K562 (cell line): ENCODE measurements at regions not wholly inside any gene's neighbourhood (a gene's known extent, or its start where the extent isn't known, plus 50 kb on each side); places are given as distances from the start of the nearest gene placed in this dataset.

Experiments
- ATAC-seq: fragments of 200-7000 bp; cut with Tn5 transposase; 3 replicates; pipeline ENCODE4 v1.9.1; 2020; ENCODE audit warnings: moderate library complexity
- BruUV-seq: library from RNA; stranded (reverse); fragments of 400-500 nt; replicated peaks from 2 replicates; lab custom pipeline; 2021; lab: Mats Ljungman, UMichigan
- CTCF ChIA-PET: fragments of 300-600 bp; formaldehyde crosslinking; extraction: SDS; loops from one replicate; lab custom pipeline; 2021; ENCODE audit warnings: low intra/inter-chr PET ratio; lab: Yijun Ruan, JAX
- POLR2A ChIA-PET: fragments of 300-600, 350-650 bp; sonication (Branson Sonifier 250); formaldehyde crosslinking; extraction: SDS; loops from one replicate; lab custom pipeline; 2021; ENCODE audit warnings: antibody characterized with exemption, inconsistent platforms; lab: Yijun Ruan, JAX
- DNase-seq, 4 experiments: peaks; one replicate each; pipeline versions ENCODE4 v3.0.0 to v3.0.0-alpha.2; 2011 to 2018; ENCODE audit warnings: low spot score in 3 of 4, mixed read lengths in 3 of 4; ENCODE audit errors: extremely low read depth in 1 of 4
- FAIRE-seq: peaks from 2 replicates; lab custom pipeline; 2011; peaks lifted over from hg19 to GRCh38; lab: Jason Lieb, UNC
- H2AFZ ChIP-seq: 2 replicates; pipeline ENCODE4 v1.6.0; 2011; ENCODE audit warnings: low read depth, low read length, control low read depth, inconsistent platforms
- H3K27ac ChIP-seq: fragments of 200-600 bp; 3 replicates; pipeline ENCODE4 v1.8.0; 2011; ENCODE audit warnings: low read depth, mild to moderate bottlenecking, control low read depth, inconsistent platforms, low read length, moderate library complexity, mixed read lengths; ENCODE audit errors: extremely low read depth
- H3K27me3 ChIP-seq, 2 experiments: fragments of 300-600 bp in 1 of 2; 2 replicates in 1 of 2; 3 replicates in 1 of 2; pipeline versions ENCODE4 v1.6.0 to v1.8.0; 2011; ENCODE audit warnings: inconsistent platforms in 2 of 2, low read length in 2 of 2, mild to moderate bottlenecking in 1 of 2, mixed read lengths in 1 of 2, moderate library complexity in 1 of 2; ENCODE audit not compliant: control insufficient read depth in 2 of 2, insufficient read depth in 2 of 2
- H3K36me3 ChIP-seq: fragments of 300-600 bp; 3 replicates; pipeline ENCODE4 v1.8.0; 2011; ENCODE audit warnings: mild to moderate bottlenecking, low read length, inconsistent platforms; ENCODE audit not compliant: control insufficient read depth, insufficient read depth
- H3K4me1 ChIP-seq, 2 experiments: fragments of 200-600 bp in 1 of 2; replicated peaks in 1 of 2; 2 replicates in 1 of 2; 3 replicates in 1 of 2; pipeline versions ENCODE4 v1.5.1 to v1.8.0; 2011; ENCODE audit warnings: inconsistent platforms in 2 of 2, low read length in 2 of 2, mild to moderate bottlenecking in 1 of 2, mixed read lengths in 1 of 2, moderate library complexity in 1 of 2; ENCODE audit not compliant: control insufficient read depth in 2 of 2, insufficient read depth in 2 of 2
- H3K4me2 ChIP-seq: 2 replicates; pipeline ENCODE4 v1.6.1; 2011; ENCODE audit warnings: low read length, control low read depth, inconsistent platforms, mixed read lengths; ENCODE audit not compliant: insufficient read depth
- H3K4me3 ChIP-seq: fragments of 200-600 bp; sonication (generic), shearing (Covaris generic); 2 replicates; pipeline ENCODE4 v1.5.1; 2016; ENCODE audit warnings: control low read depth, inconsistent platforms
- H3K79me2 ChIP-seq: fragments of 200-600 bp; 3 replicates; pipeline ENCODE4 v1.8.0; 2011; ENCODE audit warnings: low read length, inconsistent platforms; ENCODE audit not compliant: control insufficient read depth, insufficient read depth
- H3K9ac ChIP-seq, 2 experiments: 2 replicates each; pipeline versions ENCODE4 v1.6.0 to v1.6.1; 2011; ENCODE audit warnings: low read depth in 2 of 2, low read length in 2 of 2, control low read depth in 1 of 2, inconsistent platforms in 1 of 2, mild to moderate bottlenecking in 1 of 2, mixed read lengths in 1 of 2; ENCODE audit not compliant: insufficient read depth in 1 of 2
- H3K9me1 ChIP-seq: one replicate; pipeline ENCODE4 v1.6.0; 2011; ENCODE audit warnings: inconsistent platforms, mild to moderate bottlenecking, low read length, moderate library complexity; ENCODE audit not compliant: control insufficient read depth, insufficient read depth
- H3K9me3 ChIP-seq: replicated peaks from 2 replicates; pipeline ENCODE4 v1.5.1; 2011; ENCODE audit warnings: low read depth, low read length, inconsistent platforms; ENCODE audit not compliant: control insufficient read depth, insufficient read depth
- H4K20me1 ChIP-seq: replicated peaks from 2 replicates; pipeline ENCODE4 v1.6.1; 2011; ENCODE audit warnings: low read length, inconsistent platforms, mixed read lengths; ENCODE audit not compliant: control insufficient read depth, insufficient read depth
- LCOR ChIP-seq: sonication (generic); formaldehyde crosslinking; IDR thresholded peaks from 2 replicates; pipeline ENCODE4 v1.8.0; 2022; ENCODE audit warnings: mild to moderate bottlenecking, missing genetic modification reagents
- MAZ ChIP-seq, 2 experiments: fragments of 450-650 bp in 1 of 2; sonication (generic) in 1 of 2; formaldehyde crosslinking; IDR thresholded peaks in 1 of 2; conservative IDR thresholded peaks in 1 of 2; 2 replicates each; pipeline versions ENCODE4 v1.4.0 to v1.5.0; 2020; ENCODE audit warnings: mild to moderate bottlenecking in 1 of 2, missing genetic modification reagents in 1 of 2
- MCM2 ChIP-seq: fragments of 450-650 bp; IDR thresholded peaks from 2 replicates; pipeline ENCODE4 v1.6.1; 2017; ENCODE audit warnings: low read depth, mild to moderate bottlenecking
- PKNOX1 ChIP-seq: fragments of 450-650 bp; IDR thresholded peaks from 2 replicates; pipeline ENCODE4 v1.6.1; 2016
- YY1 ChIP-seq, 3 experiments: IDR thresholded peaks; 2 replicates each; pipeline ENCODE4 v1.6.1; 2011; ENCODE audit warnings: low read length in 2 of 3, mild to moderate bottlenecking in 2 of 3, moderate library complexity in 2 of 3, borderline replicate concordance in 1 of 3, control low read depth in 1 of 3, low read depth in 1 of 3; ENCODE audit not compliant: insufficient read depth in 3 of 3, insufficient replicate concordance in 2 of 3, control insufficient read depth in 1 of 3, insufficient read length in 1 of 3; ENCODE audit errors: extremely low read depth in 1 of 3
- ZNF143 ChIP-seq: sonication (generic); formaldehyde crosslinking; IDR thresholded peaks from 2 replicates; pipeline ENCODE4 v1.9.0; 2022; ENCODE audit warnings: mild to moderate bottlenecking, missing genetic modification reagents
- ZNF445 ChIP-seq: fragments of 250-450 bp; sonication (Bioruptor Pico); IDR thresholded peaks from 2 replicates; pipeline ENCODE4 v1.4.0; 2020; ENCODE audit warnings: low read depth, mild to moderate bottlenecking, moderate library complexity
- ZNF561 ChIP-seq: fragments of 450-650 bp; formaldehyde crosslinking; conservative IDR thresholded peaks from 2 replicates; pipeline ENCODE4 v1.4.0; 2020; ENCODE audit warnings: mild to moderate bottlenecking, moderate library complexity
- WGBS: fragments of 100-300 bp; shearing (Covaris generic); methylation state at CpG from one replicate; pipeline ENCODE4 v1.1.6; 2016; ENCODE audit warnings: low coverage, mixed read lengths; ENCODE audit not compliant: insufficient coverage; ENCODE audit errors: missing lambda C conversion rate; 5-methylcytosine and 5-hydroxymethylcytosine counted together
- in situ Hi-C: fragments of 300-500 bp; cut with MboI; formaldehyde crosslinking; loops from 4 replicates; pipeline ENCODE4 v1.15.0; 2018; ENCODE audit warnings: inconsistent platforms, mixed read lengths
- intact Hi-C: fragments of 100-400 bp; cut with micrococcal nuclease; formaldehyde crosslinking; loops from 2 replicates; pipeline ENCODE4 v1.14.2; 2022

- Histone ChIP-seq H2AFZ (no peak overlapping the region), H3K27ac (no peak overlapping the region), H3K4me2 (no peak overlapping the region), H3K4me3 (no peak overlapping the region), H3K9me3 (no peaks in the 10 kb centered on the region), H3K79me2 (no peaks in the 10 kb centered on the region), H3K36me3 (no peaks in the 10 kb centered on the region), H3K9ac (no peak overlapping the region), H3K9me1 (no peaks in the 10 kb centered on the region), H3K27me3 (no peaks in the 10 kb centered on the region), H3K4me1 (no peaks in the 10 kb centered on the region), H4K20me1 (no peaks in the 10 kb centered on the region)
- ATAC-seq (no peak), DNase-seq (no peak), FAIRE-seq (no peak)
- TF ChIP-seq ZNF143 (CRISPR knock-in tag), result no peak
- no peak for TF ChIP-seq MAZ (CRISPR knock-in tag; conservative IDR thresholded peaks at IDR 0.05 in 1 of 2, IDR thresholded peaks at IDR 0.05 in 1 of 2)
- no peak for TF ChIP-seq YY1 (IDR thresholded peaks at IDR 0.05; ENCODE audit: borderline replicate concordance in 1 of 3, control insufficient read depth in 1 of 3, extremely low read depth in 1 of 3, insufficient read depth in 3 of 3, insufficient read length in 1 of 3, insufficient replicate concordance in 2 of 3, low read depth in 1 of 3, low read length in 2 of 3)
- TF ChIP-seq ZNF561 (CRISPR knock-in tag), result no peak
- TF ChIP-seq MCM2, result no peak
- TF ChIP-seq PKNOX1, result no peak
- no peak for TF ChIP-seq ZNF445 (CRISPR knock-in tag)
- no peak for TF ChIP-seq LCOR (CRISPR knock-in tag)
- BruUV-seq, result no TSS peak
- 0% methylated on average over 1 of the region's 1 CpG for WGBS
- in situ Hi-C loops (no loop called here), intact Hi-C loops (no loop called here)
- ChIA-PET POLR2A (no interaction called here), CTCF (no interaction called here)
Measured at GRCh38 chrX:96474741-96475125, 209.9 kb upstream of the DIAPH2 start.
